Transverse colon (tissue), 4 donors: ENCODE measurements at regions not wholly inside any gene's neighbourhood (a gene's known extent, or its start where the extent isn't known, plus 50 kb on each side); places are given as distances from the start of the nearest gene placed in this dataset.

Experiments
- EP300 ChIP-seq: sonication (generic); formaldehyde crosslinking; IDR thresholded peaks from one replicate; pipeline ENCODE4 v1.6.1; 2017; ENCODE audit warnings: antibody characterized with exemption, low read depth
- POLR2A ChIP-seq: fragments of 450-650 bp; IDR thresholded peaks from one replicate; pipeline ENCODE4 v1.6.1; 2016; ENCODE audit warnings: antibody characterized with exemption, mild to moderate bottlenecking, moderate library complexity
- POLR2AphosphoS5 ChIP-seq, 3 donors: sonication (generic); formaldehyde crosslinking; IDR thresholded peaks; one replicate each; pipeline ENCODE4 v1.6.1; 2016; ENCODE audit warnings: antibody characterized with exemption in 3 of 3
- TF ChIP-seq, protein P1 (sequence below), 5 experiments: fragments of 200-600 bp in 3 of 5; fragments of 450-650 bp in 2 of 5; sonication (generic) in 3 of 5; IDR thresholded peaks; 1 replicate in 2 of 5; 2 replicates in 3 of 5; pipeline ENCODE4 v1.5.1; 2016 to 2017; ENCODE audit warnings: antibody characterized with exemption in 5 of 5, inconsistent platforms in 3 of 5, mild to moderate bottlenecking in 2 of 5, moderate library complexity in 1 of 5

- TF ChIP-seq, protein P1, sequence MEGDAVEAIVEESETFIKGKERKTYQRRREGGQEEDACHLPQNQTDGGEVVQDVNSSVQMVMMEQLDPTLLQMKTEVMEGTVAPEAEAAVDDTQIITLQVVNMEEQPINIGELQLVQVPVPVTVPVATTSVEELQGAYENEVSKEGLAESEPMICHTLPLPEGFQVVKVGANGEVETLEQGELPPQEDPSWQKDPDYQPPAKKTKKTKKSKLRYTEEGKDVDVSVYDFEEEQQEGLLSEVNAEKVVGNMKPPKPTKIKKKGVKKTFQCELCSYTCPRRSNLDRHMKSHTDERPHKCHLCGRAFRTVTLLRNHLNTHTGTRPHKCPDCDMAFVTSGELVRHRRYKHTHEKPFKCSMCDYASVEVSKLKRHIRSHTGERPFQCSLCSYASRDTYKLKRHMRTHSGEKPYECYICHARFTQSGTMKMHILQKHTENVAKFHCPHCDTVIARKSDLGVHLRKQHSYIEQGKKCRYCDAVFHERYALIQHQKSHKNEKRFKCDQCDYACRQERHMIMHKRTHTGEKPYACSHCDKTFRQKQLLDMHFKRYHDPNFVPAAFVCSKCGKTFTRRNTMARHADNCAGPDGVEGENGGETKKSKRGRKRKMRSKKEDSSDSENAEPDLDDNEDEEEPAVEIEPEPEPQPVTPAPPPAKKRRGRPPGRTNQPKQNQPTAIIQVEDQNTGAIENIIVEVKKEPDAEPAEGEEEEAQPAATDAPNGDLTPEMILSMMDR (IDR thresholded peaks at IDR 0.05), result no peak
- TF ChIP-seq POLR2A, result no peak
- no peak for TF ChIP-seq POLR2AphosphoS5 (IDR thresholded peaks at IDR 0.05)
- TF ChIP-seq EP300, result no peak
Observed at GRCh38 chr13:80419416-80419815, 78.5 kb upstream of the SPRY2 start.
